DMS79 (cell line): ENCODE measurements at regions not wholly inside any gene's neighbourhood (a gene's known extent, or its start where the extent isn't known, plus 50 kb on each side); places are given as distances from the start of the nearest gene placed in this dataset.
"Not testable (repeated sequence)": the region's sequence is repeated elsewhere in the genome, so short reads cannot be mapped to it uniquely, and the experiment has no call there.

Experiments
- DNase-seq: peaks from one replicate; lab custom pipeline; 2025; lab: John Stamatoyannopoulos, UW

GRCh38 chr1:104463126-104463697 is 713.5 kb downstream of the AMY1C start:
- DNase-seq = peak; percentile 81

- no peak for DNase-seq
Measured at GRCh38 chr1:104466068-104466467, 716.4 kb downstream of the AMY1C start.

DNA sequence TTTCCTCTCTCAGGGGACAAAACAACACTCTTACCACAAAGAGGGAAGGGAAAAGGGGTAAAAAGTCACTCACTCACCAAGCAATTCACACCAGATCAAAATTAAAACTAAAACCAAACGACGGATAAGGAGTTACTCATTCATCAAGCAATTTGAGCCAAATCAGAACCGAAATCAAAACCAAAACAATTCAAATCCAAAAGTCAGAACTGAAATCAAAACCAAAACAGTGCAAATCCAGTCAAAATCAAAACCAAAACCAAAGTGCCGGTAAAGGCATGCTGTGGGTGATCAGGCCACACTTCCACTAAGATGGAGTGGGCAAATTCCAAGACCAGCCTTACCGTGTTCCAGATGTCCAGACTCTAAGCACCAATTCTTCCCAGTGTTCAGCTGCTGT is 717.9 kb downstream of the AMY1C start:
- no peak for DNase-seq

DNA sequence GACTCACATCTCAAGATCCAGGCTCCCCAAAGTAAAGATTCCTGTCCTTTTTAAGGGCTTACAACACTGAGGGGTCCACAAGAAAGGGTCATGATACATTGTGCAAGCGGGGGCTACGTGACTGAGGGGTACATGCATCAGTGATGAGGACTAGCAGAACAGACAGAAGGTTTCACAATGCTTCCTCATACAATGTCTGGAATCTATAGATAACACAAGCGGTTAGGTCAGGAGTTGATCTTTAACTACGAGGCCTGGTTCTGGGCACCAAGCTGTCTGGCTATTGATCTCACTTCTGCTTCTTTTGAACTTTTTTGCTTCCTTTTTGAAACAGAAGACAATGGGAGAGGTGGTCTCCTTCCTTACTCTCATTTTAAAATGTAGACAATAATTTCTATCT is 718.6 kb downstream of the AMY1C start:
- no peak for DNase-seq

DNA sequence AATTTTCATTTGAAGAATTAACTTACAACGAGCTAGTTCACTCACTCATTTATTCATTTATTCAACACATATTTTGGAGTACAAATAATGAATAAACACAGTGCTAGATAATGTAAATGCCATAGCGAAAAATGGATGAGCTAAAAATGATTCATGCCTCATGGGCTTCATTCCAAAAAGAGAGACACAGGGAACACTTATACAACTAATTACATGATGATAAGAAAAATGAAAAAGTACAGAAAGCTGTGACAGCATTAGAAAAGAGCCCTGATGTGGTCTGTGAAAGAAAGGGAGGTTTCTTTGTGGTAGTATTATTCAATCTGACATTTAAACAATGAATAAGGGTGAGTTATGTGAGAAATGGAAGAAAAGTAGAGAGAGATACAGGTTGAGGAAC is 726.4 kb downstream of the AMY1C start:
- DNase-seq = no peak

GRCh38 chr1:104488296-104489015 is 738.8 kb downstream of the AMY1C start:
- no peak for DNase-seq

GRCh38 chr1:104526158-104526795 is 776.6 kb downstream of the AMY1C start:
- no peak for DNase-seq

DNA sequence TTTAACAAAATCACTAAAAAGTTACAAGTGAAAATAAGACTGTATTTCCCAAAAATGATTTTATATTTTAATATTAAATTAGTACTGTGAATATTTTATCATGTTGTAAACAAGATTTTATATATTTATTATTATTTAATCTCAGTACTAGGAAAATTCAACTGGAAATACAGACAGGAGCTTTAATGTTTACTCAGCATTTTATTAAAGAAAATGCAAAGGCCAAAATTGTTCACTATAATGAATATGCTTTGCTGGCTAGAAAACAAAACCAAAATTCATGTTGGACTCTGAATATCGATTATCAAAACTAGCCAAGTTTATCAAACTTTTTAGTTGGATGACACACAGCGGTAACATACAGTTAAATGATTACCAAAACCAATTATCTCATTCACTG is 782.3 kb downstream of the AMY1C start:
- DNase-seq = no peak

- no peak for DNase-seq
Measured at GRCh38 chr1:104574620-104575019, 824.9 kb downstream of the AMY1C start.

DNA sequence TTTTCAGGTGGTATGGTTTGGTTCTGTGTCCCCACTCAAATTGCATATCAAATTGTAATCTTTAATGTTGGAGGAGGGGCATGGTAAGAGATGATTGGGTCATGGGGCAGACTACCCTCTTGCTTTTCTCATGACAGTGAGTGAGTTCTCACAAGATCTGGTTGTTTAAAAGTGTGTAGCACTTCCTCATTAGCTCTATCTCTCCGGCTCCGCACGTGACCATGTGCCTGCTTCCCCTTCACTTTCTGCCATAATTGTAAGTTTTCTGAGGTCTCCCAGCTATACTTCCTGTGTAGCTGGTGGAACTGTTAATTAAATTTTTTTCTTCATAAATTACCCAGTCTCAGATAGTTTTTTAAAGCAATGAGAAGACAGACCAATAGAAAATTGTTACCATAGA is 843.2 kb downstream of the AMY1C start:
- DNase-seq = no peak

DNA sequence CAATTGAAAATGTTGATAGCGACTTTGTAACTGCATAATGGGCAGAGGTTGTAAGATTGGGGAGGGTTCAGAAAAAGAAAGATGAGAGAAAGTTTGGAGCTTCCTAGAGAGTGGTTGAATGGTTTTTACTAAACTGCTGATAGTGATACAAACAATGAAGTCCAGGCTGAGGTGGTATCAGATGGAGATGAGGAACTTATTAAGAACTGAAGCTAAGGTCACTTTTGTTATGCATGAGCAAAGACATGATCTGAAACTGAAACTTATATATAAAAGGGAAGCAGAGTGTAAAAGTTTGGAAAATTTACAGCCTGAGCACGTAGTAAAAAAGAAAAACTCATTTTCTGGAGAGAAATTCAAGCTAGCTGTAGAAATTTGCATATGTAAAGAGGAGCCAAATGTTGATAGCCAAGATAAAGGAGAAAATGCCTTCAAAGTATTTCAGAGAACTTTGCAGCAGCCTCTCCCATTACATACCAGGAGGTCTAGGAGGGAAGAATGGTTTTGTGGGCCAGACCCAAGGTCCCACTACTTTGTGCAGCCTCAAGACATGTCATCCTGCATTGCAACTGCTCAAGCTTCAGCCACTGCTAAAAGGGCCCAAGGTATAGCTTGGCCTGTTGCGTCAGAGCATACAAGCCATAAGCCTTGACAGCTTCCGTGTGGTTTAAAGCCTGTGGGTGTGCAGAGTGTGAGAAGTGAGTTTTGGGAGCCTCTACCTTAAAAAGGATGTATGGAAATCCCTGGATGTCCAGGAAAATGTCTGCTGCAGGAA is 843.9 kb downstream of the AMY1C start:
- no peak for DNase-seq

- DNase-seq = no peak
Measured at GRCh38 chr1:104617474-104617873, 867.8 kb downstream of the AMY1C start.

DNA sequence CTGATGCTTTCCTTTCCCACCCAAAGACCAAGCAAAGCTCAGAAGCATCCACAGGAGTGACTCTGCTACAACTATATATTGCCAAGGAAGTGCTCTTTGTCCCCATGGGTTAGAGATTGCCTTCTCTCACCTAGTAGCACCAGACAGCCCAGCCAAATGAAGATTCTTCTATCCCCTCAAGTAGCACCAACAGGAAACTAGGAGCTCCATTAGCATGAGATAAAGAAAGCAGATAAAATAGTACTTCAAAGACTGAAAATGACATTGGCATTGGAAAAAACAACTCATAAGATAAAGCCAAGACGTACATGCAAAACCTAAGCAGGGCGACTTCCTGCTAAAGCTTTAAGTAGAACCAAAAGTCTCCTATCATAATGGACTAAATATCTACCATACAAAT is 871.5 kb downstream of the AMY1C start:
- DNase-seq = no peak

GRCh38 chr1:104624538-104624937 is 874.8 kb downstream of the AMY1C start:
- DNase-seq = no peak

GRCh38 chr1:104629589-104629988 is 879.9 kb downstream of the AMY1C start:
- no peak for DNase-seq

DNA sequence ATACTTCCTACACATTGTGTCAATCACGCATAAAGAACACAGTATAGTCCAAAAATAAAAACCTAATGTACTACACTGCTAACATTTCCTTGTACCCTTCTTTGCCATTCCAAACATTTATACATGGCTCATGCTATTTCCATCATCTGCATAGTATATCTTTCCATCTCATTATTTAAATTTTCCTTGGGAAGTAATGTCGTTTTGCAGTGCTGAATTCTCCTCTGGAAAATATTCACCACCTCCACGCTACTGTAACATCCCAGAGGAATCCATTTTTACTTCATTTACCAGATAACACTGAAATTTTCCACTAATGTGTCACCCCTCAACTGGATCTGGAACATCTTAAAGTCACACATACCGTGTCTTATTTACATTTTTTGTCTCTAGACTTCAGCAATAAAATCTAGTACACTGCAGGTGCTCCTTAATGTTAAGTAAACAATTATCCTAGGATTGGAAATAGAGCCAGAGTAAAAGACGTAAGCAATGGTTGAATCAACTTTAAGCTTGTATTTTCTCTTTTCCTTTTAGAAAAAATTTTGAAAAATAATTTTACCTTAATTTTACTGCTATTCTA is 881.0 kb downstream of the AMY1C start:
- DNase-seq = no peak

- DNase-seq = no peak
Measured at GRCh38 chr1:104636581-104636980, 886.9 kb downstream of the AMY1C start.

DNA sequence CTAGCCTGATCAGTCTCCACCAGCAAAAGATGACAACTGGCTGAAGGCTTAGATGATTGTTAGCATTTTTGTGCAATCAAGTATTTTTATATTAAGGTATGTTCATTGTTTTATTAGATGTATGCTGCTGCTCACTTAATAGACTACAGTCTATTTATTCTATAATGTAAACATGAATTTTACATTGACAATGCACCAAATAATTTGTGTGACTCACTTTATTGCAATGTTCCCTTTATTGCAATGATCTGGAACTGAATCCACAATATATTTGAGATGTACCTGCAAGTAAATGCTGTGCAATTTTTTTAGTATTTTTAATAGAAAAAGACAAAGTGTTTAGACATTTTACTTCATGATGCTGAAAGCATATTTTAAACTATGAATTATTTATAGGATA is 896.5 kb downstream of the AMY1C start:
- DNase-seq = no peak

DNA sequence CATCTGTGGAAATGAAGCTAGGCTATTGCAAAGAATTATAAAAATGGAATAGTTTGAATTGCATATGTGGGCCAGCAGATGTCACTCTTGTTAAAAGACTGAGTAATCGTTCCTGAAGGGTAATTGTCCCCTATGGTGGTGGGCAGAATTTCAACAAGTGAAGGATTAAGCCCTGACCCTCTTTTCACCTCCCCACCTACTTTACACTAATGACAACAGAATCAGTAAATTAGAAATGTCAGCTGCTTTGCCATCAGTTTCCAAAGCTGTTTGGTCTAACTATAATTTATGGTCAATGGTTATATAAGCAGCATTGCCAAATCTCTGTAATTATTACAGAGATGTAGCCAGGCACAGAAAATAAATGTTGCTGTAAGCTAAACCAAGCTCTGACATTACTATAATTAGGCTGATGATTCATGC is 898.6 kb downstream of the AMY1C start:
- no peak for DNase-seq

DNA sequence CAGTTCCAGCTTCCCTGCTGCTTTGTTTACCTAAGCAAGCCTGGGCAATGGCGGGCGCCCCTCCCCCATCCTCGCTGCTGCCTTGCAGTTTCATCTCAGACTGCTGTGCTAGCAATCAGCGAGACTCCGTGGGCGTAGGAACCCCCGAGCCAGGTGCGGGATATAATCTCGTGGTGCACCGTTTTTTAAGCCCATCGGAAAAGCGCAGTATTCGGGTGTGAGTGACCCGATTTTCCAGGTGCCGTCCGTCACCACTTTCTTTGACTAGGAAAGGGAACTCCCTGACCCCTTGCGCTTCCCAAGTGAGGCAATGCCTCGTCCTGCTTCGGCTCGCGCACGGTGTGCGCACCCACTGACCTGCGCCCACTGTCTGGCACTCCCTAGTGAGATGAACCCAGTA is 914.7 kb downstream of the AMY1C start:
- DNase-seq = not testable (repeated sequence)

GRCh38 chr1:104665300-104665699 is 915.6 kb downstream of the AMY1C start:
- DNase-seq = no peak

DNA sequence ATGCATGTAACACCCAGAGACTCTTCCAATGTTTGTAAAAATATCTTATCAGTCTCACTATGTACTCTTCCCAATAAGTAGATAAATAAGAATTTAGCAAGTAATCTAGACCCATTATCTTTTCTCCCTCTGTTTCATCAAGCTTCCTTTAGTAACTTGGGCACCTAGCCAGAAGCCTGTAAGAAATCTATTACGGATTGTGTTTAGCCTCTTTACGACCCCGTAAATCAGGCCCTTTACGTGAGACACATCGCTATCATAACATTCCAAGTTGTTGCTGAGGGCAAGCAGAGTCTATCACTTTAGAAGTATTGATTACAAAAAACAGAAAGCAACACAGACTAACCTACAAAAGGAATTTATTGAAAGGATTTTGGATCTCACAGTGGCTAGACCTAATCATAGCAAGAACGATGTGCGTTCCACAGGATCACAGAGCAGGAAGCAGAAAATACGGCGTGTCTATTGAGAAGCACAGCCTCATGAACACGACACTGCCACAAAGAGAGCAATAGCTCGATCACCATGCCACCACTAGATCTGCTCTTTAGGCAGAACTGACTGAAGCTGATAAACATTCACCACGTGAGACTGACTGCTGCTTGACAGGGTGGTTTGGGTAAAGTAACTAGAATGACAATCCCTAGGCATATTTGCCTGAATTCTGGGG is 922.1 kb downstream of the AMY1C start:
- DNase-seq = no peak
